ENCODE measurements at regions not wholly inside any gene's neighbourhood (a gene's known extent, or its start where the extent isn't known, plus 50 kb on each side); places are given as distances from the start of the nearest gene placed in this dataset.

DNA sequence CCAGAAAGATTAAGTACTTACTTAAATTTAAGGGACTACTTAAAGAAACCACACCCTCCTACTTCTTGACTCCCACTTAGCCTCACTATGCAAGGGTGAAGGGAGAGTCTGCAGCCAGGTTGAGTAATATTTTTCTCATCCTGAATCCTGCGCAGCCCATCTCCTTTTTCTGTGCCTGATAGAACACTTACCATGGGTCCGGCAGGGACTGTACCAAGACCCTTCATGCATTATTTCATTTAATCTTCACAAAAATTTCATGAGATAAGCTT lies 562.6 kb upstream of the CFAP20DC start:
- TF ChIP-seq, protein P1, sequence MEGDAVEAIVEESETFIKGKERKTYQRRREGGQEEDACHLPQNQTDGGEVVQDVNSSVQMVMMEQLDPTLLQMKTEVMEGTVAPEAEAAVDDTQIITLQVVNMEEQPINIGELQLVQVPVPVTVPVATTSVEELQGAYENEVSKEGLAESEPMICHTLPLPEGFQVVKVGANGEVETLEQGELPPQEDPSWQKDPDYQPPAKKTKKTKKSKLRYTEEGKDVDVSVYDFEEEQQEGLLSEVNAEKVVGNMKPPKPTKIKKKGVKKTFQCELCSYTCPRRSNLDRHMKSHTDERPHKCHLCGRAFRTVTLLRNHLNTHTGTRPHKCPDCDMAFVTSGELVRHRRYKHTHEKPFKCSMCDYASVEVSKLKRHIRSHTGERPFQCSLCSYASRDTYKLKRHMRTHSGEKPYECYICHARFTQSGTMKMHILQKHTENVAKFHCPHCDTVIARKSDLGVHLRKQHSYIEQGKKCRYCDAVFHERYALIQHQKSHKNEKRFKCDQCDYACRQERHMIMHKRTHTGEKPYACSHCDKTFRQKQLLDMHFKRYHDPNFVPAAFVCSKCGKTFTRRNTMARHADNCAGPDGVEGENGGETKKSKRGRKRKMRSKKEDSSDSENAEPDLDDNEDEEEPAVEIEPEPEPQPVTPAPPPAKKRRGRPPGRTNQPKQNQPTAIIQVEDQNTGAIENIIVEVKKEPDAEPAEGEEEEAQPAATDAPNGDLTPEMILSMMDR (IDR thresholded peaks at IDR 0.05; ENCODE audit: low read depth, low read length, missing input control): no peak
- TF ChIP-seq YY1 (IDR thresholded peaks at IDR 0.05): no peak
- TF ChIP-seq, protein P2, sequence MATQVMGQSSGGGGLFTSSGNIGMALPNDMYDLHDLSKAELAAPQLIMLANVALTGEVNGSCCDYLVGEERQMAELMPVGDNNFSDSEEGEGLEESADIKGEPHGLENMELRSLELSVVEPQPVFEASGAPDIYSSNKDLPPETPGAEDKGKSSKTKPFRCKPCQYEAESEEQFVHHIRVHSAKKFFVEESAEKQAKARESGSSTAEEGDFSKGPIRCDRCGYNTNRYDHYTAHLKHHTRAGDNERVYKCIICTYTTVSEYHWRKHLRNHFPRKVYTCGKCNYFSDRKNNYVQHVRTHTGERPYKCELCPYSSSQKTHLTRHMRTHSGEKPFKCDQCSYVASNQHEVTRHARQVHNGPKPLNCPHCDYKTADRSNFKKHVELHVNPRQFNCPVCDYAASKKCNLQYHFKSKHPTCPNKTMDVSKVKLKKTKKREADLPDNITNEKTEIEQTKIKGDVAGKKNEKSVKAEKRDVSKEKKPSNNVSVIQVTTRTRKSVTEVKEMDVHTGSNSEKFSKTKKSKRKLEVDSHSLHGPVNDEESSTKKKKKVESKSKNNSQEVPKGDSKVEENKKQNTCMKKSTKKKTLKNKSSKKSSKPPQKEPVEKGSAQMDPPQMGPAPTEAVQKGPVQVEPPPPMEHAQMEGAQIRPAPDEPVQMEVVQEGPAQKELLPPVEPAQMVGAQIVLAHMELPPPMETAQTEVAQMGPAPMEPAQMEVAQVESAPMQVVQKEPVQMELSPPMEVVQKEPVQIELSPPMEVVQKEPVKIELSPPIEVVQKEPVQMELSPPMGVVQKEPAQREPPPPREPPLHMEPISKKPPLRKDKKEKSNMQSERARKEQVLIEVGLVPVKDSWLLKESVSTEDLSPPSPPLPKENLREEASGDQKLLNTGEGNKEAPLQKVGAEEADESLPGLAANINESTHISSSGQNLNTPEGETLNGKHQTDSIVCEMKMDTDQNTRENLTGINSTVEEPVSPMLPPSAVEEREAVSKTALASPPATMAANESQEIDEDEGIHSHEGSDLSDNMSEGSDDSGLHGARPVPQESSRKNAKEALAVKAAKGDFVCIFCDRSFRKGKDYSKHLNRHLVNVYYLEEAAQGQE (IDR thresholded peaks at IDR 0.05): no peak
- TF ChIP-seq, protein P3, sequence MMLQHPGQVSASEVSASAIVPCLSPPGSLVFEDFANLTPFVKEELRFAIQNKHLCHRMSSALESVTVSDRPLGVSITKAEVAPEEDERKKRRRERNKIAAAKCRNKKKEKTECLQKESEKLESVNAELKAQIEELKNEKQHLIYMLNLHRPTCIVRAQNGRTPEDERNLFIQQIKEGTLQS (IDR thresholded peaks at IDR 0.05): no peak
- no peak for TF ChIP-seq FOXA2 (IDR thresholded peaks at IDR 0.05)
- TF ChIP-seq EGR1 (IDR thresholded peaks at IDR 0.05; ENCODE audit: low read depth in 2 of 2): no peak
- no peak for TF ChIP-seq TAF1 (conservative IDR thresholded peaks at IDR 0.05)
- TF ChIP-seq RAD21 (IDR thresholded peaks at IDR 0.05): no peak
